Left ventricle myocardium inferior (tissue), 1 donor: ENCODE measurements at regions not wholly inside any gene's neighbourhood (a gene's known extent, or its start where the extent isn't known, plus 50 kb on each side); places are given as distances from the start of the nearest gene placed in this dataset.

Experiments used
- DNase-seq: peaks from one replicate; pipeline ENCODE4 v3.0.0-alpha.2; 2020
- H3K27ac ChIP-seq: fragments of 200-600 bp; replicated peaks from 2 replicates; pipeline ENCODE4 v1.8.0; 2021
- H3K27me3 ChIP-seq: fragments of 200-600 bp; 2 replicates; pipeline ENCODE4 v1.8.0; 2021; ENCODE audit warnings: low read depth
- H3K36me3 ChIP-seq: fragments of 200-600 bp; 2 replicates; pipeline ENCODE4 v1.8.0; 2021
- H3K4me1 ChIP-seq: fragments of 200-600 bp; 2 replicates; pipeline ENCODE4 v1.8.0; 2021
- H3K4me3 ChIP-seq: fragments of 200-600 bp; 2 replicates; pipeline ENCODE4 v1.8.0; 2021; ENCODE audit warnings: mild to moderate bottlenecking, moderate library complexity
- H3K9me3 ChIP-seq: fragments of 200-600 bp; replicated peaks from 2 replicates; pipeline ENCODE4 v1.8.0; 2021
- CTCF ChIP-seq: fragments of 200-600 bp; IDR thresholded peaks from 2 replicates; pipeline ENCODE4 v1.8.0; 2021; ENCODE audit warnings: antibody characterized with exemption, mild to moderate bottlenecking, borderline replicate concordance
- intact Hi-C: fragments of 100-400 bp; cut with micrococcal nuclease; formaldehyde crosslinking; loops from one replicate; pipeline ENCODE4 v1.11.0; 2022
- donor health status: DM: no; HTN: yes; CAD: no; lungs with severe emphysema.

GRCh38 chr18:46243673-46244072 lies 139.5 kb downstream of the HAUS1 start:
- intact Hi-C loops = no loop called here
- Histone ChIP-seq H3K4me1 (peaks cover 17% of the 10 kb centered on the region), H3K27ac (no peak overlapping the region), H3K9me3 (no peaks in the 10 kb centered on the region), H3K27me3 (no peaks in the 10 kb centered on the region), H3K4me3 (no peak overlapping the region), H3K36me3 (no peaks in the 10 kb centered on the region)
- no peak for TF ChIP-seq CTCF
- DNase-seq = no peak

GRCh38 chr18:46246101-46246500 lies 141.9 kb downstream of the HAUS1 start:
- H3K4me1 ChIP-seq = peaks cover 25% of the 10 kb centered on the region
- no peak for DNase-seq
- intact Hi-C loops = no loop called here
- H3K27ac ChIP-seq = no peak overlapping the region
- H3K4me3 ChIP-seq = no peak overlapping the region
- H3K9me3 ChIP-seq = no peaks in the 10 kb centered on the region
- no peaks in the 10 kb centered on the region for H3K27me3 ChIP-seq
- H3K36me3 ChIP-seq = no peaks in the 10 kb centered on the region
- no peak for TF ChIP-seq CTCF

GRCh38 chr18:46247942-46248341 lies 143.8 kb downstream of the HAUS1 start:
- Histone ChIP-seq H3K36me3 (no peaks in the 10 kb centered on the region), H3K4me3 (no peak overlapping the region), H3K9me3 (no peaks in the 10 kb centered on the region), H3K4me1 (peaks cover 30% of the 10 kb centered on the region), H3K27ac (no peak overlapping the region), H3K27me3 (no peaks in the 10 kb centered on the region)
- intact Hi-C loops = no loop called here
- no peak for DNase-seq
- no peak for TF ChIP-seq CTCF

- Histone ChIP-seq H3K36me3 (peaks cover 9% of the 10 kb centered on the region), H3K27ac (peak overlapping the region; percentile 67), H3K4me3 (no peak overlapping the region), H3K27me3 (no peaks in the 10 kb centered on the region), H3K4me1 (peaks cover 41% of the 10 kb centered on the region), H3K9me3 (no peaks in the 10 kb centered on the region)
- DNase-seq = no peak
- intact Hi-C loops = no loop called here
- no peak for TF ChIP-seq CTCF
These were observed 146.1 kb downstream of the HAUS1 start for GRCh38 chr18:46250084-46250811.

GRCh38 chr18:46250812-46251173 lies 146.6 kb downstream of the HAUS1 start:
- Histone ChIP-seq H3K9me3 (no peaks in the 10 kb centered on the region), H3K4me3 (no peak overlapping the region), H3K27me3 (no peaks in the 10 kb centered on the region), H3K36me3 (peaks cover 9% of the 10 kb centered on the region), H3K4me1 (peaks cover 40% of the 10 kb centered on the region), H3K27ac (peak overlapping the region; percentile 67)
- DNase-seq = no peak
- TF ChIP-seq CTCF = no peak
- intact Hi-C loops = no loop called here
